H1 (cell line): ENCODE measurements at regions not wholly inside any gene's neighbourhood (a gene's known extent, or its start where the extent isn't known, plus 50 kb on each side); places are given as distances from the start of the nearest gene placed in this dataset.

ENCODE experiments used
- CTCF ChIA-PET: fragments of 300-600 bp; sonication (Branson Sonifier 250); formaldehyde crosslinking; loops from one replicate; lab custom pipeline; 2021; ENCODE audit not compliant: partially characterized antibody; lab: Charles Lee
- POLR2A ChIA-PET: fragments of 300-600 bp; sonication (Branson Sonifier 250); formaldehyde crosslinking; loops from one replicate; lab custom pipeline; 2021; ENCODE audit warnings: inconsistent platforms; ENCODE audit not compliant: partially characterized antibody; lab: Charles Lee
- DNase-seq, 2 experiments: peaks; one replicate each; pipeline versions ENCODE4 v3.0.0 to v3.0.0-alpha.2; 2010 to 2022; ENCODE audit warnings: low spot score in 2 of 2, low read depth in 1 of 2, mixed read lengths in 1 of 2
- FAIRE-seq: peaks from 2 replicates; lab custom pipeline; 2011; peaks lifted over from hg19 to GRCh38; lab: Jason Lieb, UNC
- H2AFZ ChIP-seq: 2 replicates; pipeline ENCODE4 v1.8.1; 2012; ENCODE audit warnings: low read length, inconsistent platforms
- H2AK5ac ChIP-seq: 2 replicates; pipeline ENCODE4 v1.6.1; 2013; ENCODE audit warnings: low read depth, low read length
- H2BK120ac ChIP-seq: replicated peaks from 2 replicates; pipeline ENCODE3; 2013; ENCODE audit warnings: low read depth, low read length, inconsistent platforms
- H2BK12ac ChIP-seq: 2 replicates; pipeline ENCODE4 v1.6.1; 2013; ENCODE audit warnings: low read depth, low read length
- H2BK15ac ChIP-seq: 2 replicates; pipeline ENCODE4 v1.6.1; 2013; ENCODE audit warnings: low read length
- H2BK20ac ChIP-seq: 2 replicates; pipeline ENCODE4 v1.6.1; 2013; ENCODE audit warnings: low read length
- H2BK5ac ChIP-seq: 2 replicates; pipeline ENCODE4 v1.6.1; 2013; ENCODE audit warnings: low read depth, low read length
- H3K14ac ChIP-seq: 2 replicates; pipeline ENCODE4 v1.6.1; 2013; ENCODE audit warnings: inconsistent platforms; ENCODE audit not compliant: insufficient read length
- H3K18ac ChIP-seq: 2 replicates; pipeline ENCODE4 v1.6.1; 2013; ENCODE audit warnings: low read length; ENCODE audit errors: extremely low read depth
- H3K23ac ChIP-seq: 2 replicates; pipeline ENCODE4 v1.6.1; 2013; ENCODE audit warnings: inconsistent platforms; ENCODE audit not compliant: insufficient read length
- H3K23me2 ChIP-seq: 2 replicates; pipeline ENCODE4 v1.6.1; 2013; ENCODE audit warnings: low read depth, low read length
- H3K27ac ChIP-seq: 2 replicates; pipeline ENCODE4 v1.6.1; 2011; ENCODE audit warnings: low read depth, low read length, inconsistent platforms
- H3K27me3 ChIP-seq, 4 experiments: replicated peaks in 1 of 4; 1 replicate in 1 of 4; 2 replicates in 3 of 4; pipeline versions ENCODE4 v1.6.1 to v1.8.1; 2011 to 2013; ENCODE audit warnings: low read length in 3 of 4, mild to moderate bottlenecking in 3 of 4, inconsistent platforms in 2 of 4, mixed read lengths in 2 of 4, moderate library complexity in 1 of 4; ENCODE audit not compliant: control insufficient read depth in 3 of 4, insufficient read depth in 3 of 4; ENCODE audit errors: extremely low read depth in 1 of 4
- H3K36me3 ChIP-seq, 4 experiments: 2 replicates each; pipeline versions ENCODE4 v1.6.1 to v1.8.1; 2011 to 2013; ENCODE audit warnings: mild to moderate bottlenecking in 4 of 4, low read length in 3 of 4, moderate library complexity in 2 of 4, control low read depth in 1 of 4, inconsistent platforms in 1 of 4; ENCODE audit not compliant: insufficient read depth in 4 of 4, control insufficient read depth in 2 of 4
- H3K4ac ChIP-seq: replicated peaks from 2 replicates; pipeline ENCODE3; 2013; ENCODE audit warnings: low read length, low read depth, mixed read lengths, inconsistent platforms; ENCODE audit not compliant: insufficient read length
- H3K4me1 ChIP-seq, 4 experiments: replicated peaks in 1 of 4; 1 replicate in 1 of 4; 2 replicates in 3 of 4; pipeline versions ENCODE4 v1.6.1 to v1.8.1; 2011 to 2013; ENCODE audit warnings: low read length in 3 of 4, inconsistent platforms in 2 of 4, mixed read lengths in 1 of 4; ENCODE audit not compliant: insufficient read depth in 4 of 4, control insufficient read depth in 3 of 4
- H3K4me2 ChIP-seq, 2 experiments: 2 replicates each; pipeline versions ENCODE4 v1.6.1 to v1.8.1; 2011 to 2013; ENCODE audit warnings: low read depth in 2 of 2, low read length in 2 of 2, control low read depth in 1 of 2, inconsistent platforms in 1 of 2, mild to moderate bottlenecking in 1 of 2; ENCODE audit not compliant: insufficient read depth in 1 of 2
- H3K4me3 ChIP-seq, 4 experiments: fragments of 200-600, 300-600 bp in 1 of 4; sonication (generic), shearing (Covaris generic), sonication (Bioruptor Twin) in 1 of 4; 2 replicates each; pipeline versions ENCODE4 v1.5.1 to v1.8.1; 2011 to 2016; ENCODE audit warnings: low read length in 4 of 4, low read depth in 3 of 4, control low read depth in 2 of 4, inconsistent platforms in 2 of 4, mild to moderate bottlenecking in 2 of 4, mixed read lengths in 1 of 4, moderate library complexity in 1 of 4; ENCODE audit not compliant: insufficient read depth in 2 of 4; ENCODE audit errors: extremely low read depth in 1 of 4
- H3K56ac ChIP-seq: replicated peaks from 2 replicates; pipeline ENCODE3; 2013; ENCODE audit warnings: low read depth, mild to moderate bottlenecking, mixed read lengths, low read length, inconsistent platforms; ENCODE audit not compliant: insufficient read length
- H3K79me1 ChIP-seq: 2 replicates; pipeline ENCODE4 v1.6.1; 2013; ENCODE audit warnings: low read depth, low read length, control low read depth
- H3K79me2 ChIP-seq, 2 experiments: 2 replicates each; pipeline versions ENCODE4 v1.6.1 to v1.8.1; 2012 to 2013; ENCODE audit warnings: low read length in 2 of 2, mild to moderate bottlenecking in 2 of 2, inconsistent platforms in 1 of 2; ENCODE audit not compliant: insufficient read depth in 2 of 2, control insufficient read depth in 1 of 2
- H3K9ac ChIP-seq, 4 experiments: replicated peaks in 1 of 4; 1 replicate in 1 of 4; 2 replicates in 3 of 4; pipeline versions ENCODE4 v1.6.1 to v1.8.1; 2011 to 2013; ENCODE audit warnings: low read depth in 3 of 4, low read length in 3 of 4, control low read depth in 2 of 4, mild to moderate bottlenecking in 2 of 4, moderate library complexity in 2 of 4, inconsistent platforms in 1 of 4; ENCODE audit errors: extremely low read depth in 1 of 4
- H3K9me3 ChIP-seq, 2 experiments: 2 replicates each; pipeline versions ENCODE4 v1.6.1 to v1.8.1; 2012 to 2013; ENCODE audit warnings: mild to moderate bottlenecking in 2 of 2, moderate library complexity in 2 of 2, control low read depth in 1 of 2, inconsistent platforms in 1 of 2, low read depth in 1 of 2, low read length in 1 of 2, mixed read lengths in 1 of 2; ENCODE audit not compliant: insufficient read depth in 2 of 2
- H4K20me1 ChIP-seq, 2 experiments: replicated peaks in 1 of 2; 2 replicates each; pipeline versions ENCODE3 to v1.8.1; 2011 to 2013; ENCODE audit warnings: inconsistent platforms in 2 of 2, low read length in 2 of 2, mild to moderate bottlenecking in 1 of 2; ENCODE audit not compliant: insufficient read depth in 2 of 2, control insufficient read depth in 1 of 2
- H4K5ac ChIP-seq: 2 replicates; pipeline ENCODE4 v1.6.1; 2013; ENCODE audit warnings: low read length, low read depth, mixed read lengths, inconsistent platforms; ENCODE audit not compliant: insufficient read length
- H4K8ac ChIP-seq: 2 replicates; pipeline ENCODE4 v1.8.0; 2013; ENCODE audit warnings: mild to moderate bottlenecking, moderate library complexity, low read length, inconsistent platforms; ENCODE audit not compliant: insufficient read depth; ENCODE audit errors: extremely low read depth
- H4K91ac ChIP-seq: replicated peaks from 2 replicates; pipeline ENCODE3; 2013; ENCODE audit warnings: low read length, mixed read lengths, inconsistent platforms; ENCODE audit not compliant: insufficient read length
- KDM1A ChIP-seq: fragments of 200-600, 300-600 bp; sonication (generic); IDR thresholded peaks from 2 replicates; pipeline ENCODE4 v1.7.1; 2016; ENCODE audit warnings: mild to moderate bottlenecking, low read length, borderline replicate concordance
- MAX ChIP-seq: IDR thresholded peaks from 2 replicates; pipeline ENCODE4 v1.6.1; 2012; ENCODE audit warnings: inconsistent platforms
- RXRA ChIP-seq: IDR thresholded peaks from 2 replicates; pipeline ENCODE4 v1.6.1; 2011; ENCODE audit warnings: low read depth, mild to moderate bottlenecking, low read length, moderate library complexity; ENCODE audit not compliant: insufficient read depth
- TBP ChIP-seq: IDR thresholded peaks from 2 replicates; pipeline ENCODE4 v1.6.1; 2011; ENCODE audit warnings: low read depth, low read length, improper control_type of control experiment
- TEAD4 ChIP-seq: IDR thresholded peaks from 2 replicates; pipeline ENCODE4 v1.6.1; 2012; ENCODE audit warnings: low read depth, low read length, inconsistent platforms, mixed read lengths
- WGBS, 2 experiments: shearing (Covaris generic) in 1 of 2; methylation state at CpG; one replicate each; pipeline versions ENCODE4 v1.1.6 to v1.1.7; 2013 to 2015; ENCODE audit warnings: low lambda C conversion rate in 2 of 2, mixed read lengths in 2 of 2, inconsistent platforms in 1 of 2, low coverage in 1 of 2, missing lambda C conversion rate in 1 of 2; ENCODE audit not compliant: insufficient replicate concordance in 2 of 2, insufficient coverage in 1 of 2, insufficient read length in 1 of 2; ENCODE audit errors: extremely low coverage in 1 of 2, missing lambda C conversion rate in 1 of 2; 5-methylcytosine and 5-hydroxymethylcytosine counted together

DNA sequence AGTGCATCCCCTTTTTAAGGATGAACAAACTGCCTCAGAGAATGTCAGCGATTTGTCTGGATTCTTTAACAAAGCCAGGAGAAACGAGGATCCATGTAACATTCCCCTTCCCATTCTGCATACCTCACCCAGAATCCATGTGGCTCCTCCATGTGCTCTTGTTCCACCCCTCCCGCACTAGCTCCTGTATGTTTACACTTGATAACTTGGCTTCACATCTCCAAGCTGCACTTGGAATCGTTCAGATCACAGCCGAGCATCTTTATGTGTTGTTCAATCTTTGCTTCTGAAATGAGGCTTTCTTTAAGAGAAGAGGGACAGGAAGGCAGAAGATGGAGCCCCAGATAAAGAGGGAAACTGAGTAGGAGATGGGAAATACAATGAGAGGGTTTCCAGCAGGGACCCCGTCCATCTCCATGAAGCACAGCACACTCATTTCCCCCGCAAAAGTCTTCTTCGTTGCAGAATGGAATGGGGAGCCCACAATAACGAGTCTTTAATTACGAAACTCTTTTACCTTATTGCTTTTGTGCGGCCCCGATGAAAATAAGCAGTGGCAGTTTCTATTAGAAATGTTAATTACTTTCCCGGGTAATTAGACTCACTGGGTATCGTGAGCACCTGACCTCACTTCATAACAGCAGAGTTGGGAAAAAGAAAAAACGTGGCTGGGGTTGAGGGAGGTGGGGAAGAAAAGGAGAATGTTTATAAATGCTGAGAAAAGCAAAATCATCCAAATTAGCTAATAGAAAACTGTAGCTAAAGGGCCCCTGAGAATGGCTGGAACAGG is 96.8 kb upstream of the ISX start:
- Histone ChIP-seq H2BK12ac (no peak overlapping the region), H3K23me2 (no peaks in the 10 kb centered on the region), H3K4me3 (no peak overlapping the region), H4K20me1 (no peaks in the 10 kb centered on the region), H3K4me1 (peaks cover 0 to 20% (median 7%) of the 10 kb centered on the region in 4 experiments; a peak in 6 of 7 replicates), H2AK5ac (no peak overlapping the region; the same call in 1 of the 2 replicates), H3K18ac (no peak overlapping the region), H2BK120ac (no peak overlapping the region), H2AFZ (no peak overlapping the region), H3K27ac (no peak overlapping the region), H3K4me2 (no peak overlapping the region), H2BK5ac (no peak overlapping the region), H3K14ac (no peak overlapping the region), H3K27me3 (no peaks in the 10 kb centered on the region), H3K79me2 (no peaks in the 10 kb centered on the region), H3K9me3 (no peaks in the 10 kb centered on the region), H3K36me3 (no peaks in the 10 kb centered on the region), H4K91ac (no peak overlapping the region), H2BK20ac (no peak overlapping the region), H3K56ac (no peak overlapping the region), H3K9ac (no peak overlapping the region), H3K23ac (no peak overlapping the region), H4K5ac (no peak overlapping the region), H4K8ac (no peak overlapping the region), H2BK15ac (no peak overlapping the region), H3K4ac (no peak overlapping the region), H3K79me1 (no peaks in the 10 kb centered on the region)
- ChIA-PET CTCF (no interaction called here), POLR2A (no interaction called here)
- DNase-seq: no peak
- FAIRE-seq: no peak
- 90% methylated on average over 15 of the region's 15 CpGs; no CpG with 5 or more reads in 1 of the 2 experiments for WGBS, 2 experiments
- TF ChIP-seq KDM1A: no peak
- TF ChIP-seq TEAD4: no peak
- no peak for TF ChIP-seq RXRA
- no peak for TF ChIP-seq MAX
- no peak for TF ChIP-seq TBP
